ENCODE measurements at regions not wholly inside any gene's neighbourhood (a gene's known extent, or its start where the extent isn't known, plus 50 kb on each side); places are given as distances from the start of the nearest gene placed in this dataset.

DNA sequence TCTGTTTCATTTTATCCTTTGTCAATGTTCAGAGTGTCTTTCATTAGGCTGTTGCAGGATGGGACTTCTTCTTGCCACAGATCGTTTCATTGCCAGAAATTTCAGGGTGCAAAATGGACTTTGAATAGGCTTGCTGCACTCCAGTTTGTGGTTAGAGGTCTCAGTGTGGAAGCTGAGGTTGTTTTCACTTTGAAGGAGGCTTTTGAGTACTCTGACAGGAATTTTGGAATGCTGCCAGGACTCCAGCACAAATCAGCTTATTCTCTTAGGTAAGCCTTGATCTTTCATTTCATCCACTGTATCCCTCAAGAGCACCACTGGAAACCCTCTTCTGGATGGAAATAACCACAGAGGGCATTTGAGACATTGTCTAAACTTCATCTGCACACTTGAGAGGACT is 715.1 kb upstream of the TSPY4 start:
- ChIA-PET POLR2A (no interaction called here), CTCF (ENCODE audit: low intra/inter-chr PET ratio, low total read pairs) (no interaction called here)
- Histone ChIP-seq H3K9me3 (ENCODE audit: low read length) (peaks cover 36% of the 10 kb centered on the region), H3K27me3 (ENCODE audit: control insufficient read depth in 1 of 2, insufficient read depth in 2 of 2, low read length in 2 of 2) (no peaks in the 10 kb centered on the region), H3K4me3 (replicated peaks in 1 of 3; ENCODE audit: insufficient read depth in 1 of 3, low read depth in 2 of 3, low read length in 3 of 3) (no peak overlapping the region), H3K4me1 (ENCODE audit: insufficient read depth, low read length) (no peaks in the 10 kb centered on the region), H3K79me2 (ENCODE audit: insufficient read depth, low read length) (no peaks in the 10 kb centered on the region), H4K20me1 (ENCODE audit: insufficient read depth, low read length) (no peaks in the 10 kb centered on the region), H3K27ac (ENCODE audit: extremely low read length, insufficient read depth, low read length) (no peak overlapping the region), H2AFZ (ENCODE audit: low read length) (no peak overlapping the region), H3K36me3 (replicated peaks in 1 of 2; ENCODE audit: control insufficient read depth in 1 of 2, insufficient read depth in 2 of 2, low read length in 2 of 2) (no peaks in the 10 kb centered on the region), H3K9ac (ENCODE audit: insufficient read depth, low read depth, low read length) (no peak overlapping the region), H3K4me2 (ENCODE audit: low read depth, low read length) (no peak overlapping the region)
- ATAC-seq: no peak
- no peak for DNase-seq (ENCODE audit: low spot score)
- in situ Hi-C loops (cut with HindIII; ENCODE audit: extremely low pct_ligation_motif_present, low pct_unique_long_range_greater_than_20kb) (no loop called here), intact Hi-C loops (cut with micrococcal nuclease; ENCODE audit: unreplicated experiment) (no loop called here)
- no peak for FAIRE-seq
- 11% methylated on average over 1 of the region's 1 CpG for WGBS (ENCODE audit: low lambda C conversion rate)
- BruUV-seq (replicated peaks): no TSS peak
- TF ChIP-seq ZNF263 (CRISPR knock-in tag; IDR thresholded peaks at IDR 0.05) (no peak), MAF1 (CRISPR knock-in tag; IDR thresholded peaks at IDR 0.05; ENCODE audit: borderline replicate concordance) (no peak), ZEB1 (IDR thresholded peaks at IDR 0.05; ENCODE audit: insufficient replicate concordance, low read depth) (no peak), ZBTB1 (CRISPR knock-in tag; IDR thresholded peaks at IDR 0.05; ENCODE audit: borderline replicate concordance) (no peak), PRPF4 (IDR thresholded peaks at IDR 0.05; ENCODE audit: low read depth, low read length, poor library complexity, severe bottlenecking) (no peak), ZNF256 (CRISPR knock-in tag; conservative IDR thresholded peaks at IDR 0.05) (no peak)
- TF ChIP-seq, protein P1, sequence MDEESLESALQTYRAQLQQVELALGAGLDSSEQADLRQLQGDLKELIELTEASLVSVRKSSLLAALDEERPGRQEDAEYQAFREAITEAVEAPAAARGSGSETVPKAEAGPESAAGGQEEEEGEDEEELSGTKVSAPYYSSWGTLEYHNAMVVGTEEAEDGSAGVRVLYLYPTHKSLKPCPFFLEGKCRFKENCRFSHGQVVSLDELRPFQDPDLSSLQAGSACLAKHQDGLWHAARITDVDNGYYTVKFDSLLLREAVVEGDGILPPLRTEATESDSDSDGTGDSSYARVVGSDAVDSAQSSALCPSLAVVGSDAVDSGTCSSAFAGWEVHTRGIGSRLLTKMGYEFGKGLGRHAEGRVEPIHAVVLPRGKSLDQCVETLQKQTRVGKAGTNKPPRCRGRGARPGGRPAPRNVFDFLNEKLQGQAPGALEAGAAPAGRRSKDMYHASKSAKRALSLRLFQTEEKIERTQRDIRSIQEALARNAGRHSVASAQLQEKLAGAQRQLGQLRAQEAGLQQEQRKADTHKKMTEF (CRISPR knock-in tag; IDR thresholded peaks at IDR 0.05): no peak
- TF ChIP-seq, protein P2, sequence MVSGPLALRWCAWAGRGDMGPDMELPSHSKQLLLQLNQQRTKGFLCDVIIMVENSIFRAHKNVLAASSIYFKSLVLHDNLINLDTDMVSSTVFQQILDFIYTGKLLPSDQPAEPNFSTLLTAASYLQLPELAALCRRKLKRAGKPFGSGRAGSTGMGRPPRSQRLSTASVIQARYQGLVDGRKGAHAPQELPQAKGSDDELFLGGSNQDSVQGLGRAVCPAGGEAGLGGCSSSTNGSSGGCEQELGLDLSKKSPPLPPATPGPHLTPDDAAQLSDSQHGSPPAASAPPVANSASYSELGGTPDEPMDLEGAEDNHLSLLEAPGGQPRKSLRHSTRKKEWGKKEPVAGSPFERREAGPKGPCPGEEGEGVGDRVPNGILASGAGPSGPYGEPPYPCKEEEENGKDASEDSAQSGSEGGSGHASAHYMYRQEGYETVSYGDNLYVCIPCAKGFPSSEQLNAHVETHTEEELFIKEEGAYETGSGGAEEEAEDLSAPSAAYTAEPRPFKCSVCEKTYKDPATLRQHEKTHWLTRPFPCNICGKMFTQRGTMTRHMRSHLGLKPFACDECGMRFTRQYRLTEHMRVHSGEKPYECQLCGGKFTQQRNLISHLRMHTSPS (CRISPR knock-in tag; IDR thresholded peaks at IDR 0.05; ENCODE audit: low read depth): no peak
- TF ChIP-seq, protein P3, sequence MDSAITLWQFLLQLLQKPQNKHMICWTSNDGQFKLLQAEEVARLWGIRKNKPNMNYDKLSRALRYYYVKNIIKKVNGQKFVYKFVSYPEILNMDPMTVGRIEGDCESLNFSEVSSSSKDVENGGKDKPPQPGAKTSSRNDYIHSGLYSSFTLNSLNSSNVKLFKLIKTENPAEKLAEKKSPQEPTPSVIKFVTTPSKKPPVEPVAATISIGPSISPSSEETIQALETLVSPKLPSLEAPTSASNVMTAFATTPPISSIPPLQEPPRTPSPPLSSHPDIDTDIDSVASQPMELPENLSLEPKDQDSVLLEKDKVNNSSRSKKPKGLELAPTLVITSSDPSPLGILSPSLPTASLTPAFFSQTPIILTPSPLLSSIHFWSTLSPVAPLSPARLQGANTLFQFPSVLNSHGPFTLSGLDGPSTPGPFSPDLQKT (CRISPR knock-in tag; IDR thresholded peaks at IDR 0.05; ENCODE audit: borderline replicate concordance): no peak
- TF ChIP-seq, protein P4, sequence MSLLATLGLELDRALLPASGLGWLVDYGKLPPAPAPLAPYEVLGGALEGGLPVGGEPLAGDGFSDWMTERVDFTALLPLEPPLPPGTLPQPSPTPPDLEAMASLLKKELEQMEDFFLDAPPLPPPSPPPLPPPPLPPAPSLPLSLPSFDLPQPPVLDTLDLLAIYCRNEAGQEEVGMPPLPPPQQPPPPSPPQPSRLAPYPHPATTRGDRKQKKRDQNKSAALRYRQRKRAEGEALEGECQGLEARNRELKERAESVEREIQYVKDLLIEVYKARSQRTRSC (CRISPR knock-in tag; IDR thresholded peaks at IDR 0.05; ENCODE audit: low read depth): no peak

All from HepG2 (cell line).